ENCODE measurements at regions not wholly inside any gene's neighbourhood (a gene's known extent, or its start where the extent isn't known, plus 50 kb on each side); places are given as distances from the start of the nearest gene placed in this dataset.

DNA sequence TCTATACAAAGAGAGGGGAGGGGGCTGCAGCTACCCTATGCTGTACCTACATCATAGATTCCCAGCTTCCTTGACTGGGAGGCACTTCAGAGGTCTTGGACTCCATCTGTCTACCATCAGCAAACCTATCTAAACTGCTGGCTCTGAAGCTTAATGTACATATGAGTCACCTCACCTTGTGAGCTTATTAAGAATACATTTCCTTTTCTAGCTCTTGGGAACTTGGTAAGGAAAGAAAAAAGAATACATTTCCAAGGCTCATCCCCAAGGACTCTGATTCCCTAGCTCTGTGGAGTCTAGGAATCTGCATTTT lies 50.0 kb upstream of the PRELP start:
- TF ChIP-seq, protein P1, sequence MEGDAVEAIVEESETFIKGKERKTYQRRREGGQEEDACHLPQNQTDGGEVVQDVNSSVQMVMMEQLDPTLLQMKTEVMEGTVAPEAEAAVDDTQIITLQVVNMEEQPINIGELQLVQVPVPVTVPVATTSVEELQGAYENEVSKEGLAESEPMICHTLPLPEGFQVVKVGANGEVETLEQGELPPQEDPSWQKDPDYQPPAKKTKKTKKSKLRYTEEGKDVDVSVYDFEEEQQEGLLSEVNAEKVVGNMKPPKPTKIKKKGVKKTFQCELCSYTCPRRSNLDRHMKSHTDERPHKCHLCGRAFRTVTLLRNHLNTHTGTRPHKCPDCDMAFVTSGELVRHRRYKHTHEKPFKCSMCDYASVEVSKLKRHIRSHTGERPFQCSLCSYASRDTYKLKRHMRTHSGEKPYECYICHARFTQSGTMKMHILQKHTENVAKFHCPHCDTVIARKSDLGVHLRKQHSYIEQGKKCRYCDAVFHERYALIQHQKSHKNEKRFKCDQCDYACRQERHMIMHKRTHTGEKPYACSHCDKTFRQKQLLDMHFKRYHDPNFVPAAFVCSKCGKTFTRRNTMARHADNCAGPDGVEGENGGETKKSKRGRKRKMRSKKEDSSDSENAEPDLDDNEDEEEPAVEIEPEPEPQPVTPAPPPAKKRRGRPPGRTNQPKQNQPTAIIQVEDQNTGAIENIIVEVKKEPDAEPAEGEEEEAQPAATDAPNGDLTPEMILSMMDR (conservative IDR thresholded peaks at IDR 0.05; ENCODE audit: low read length) = no peak
- no peak for TF ChIP-seq EZH2phosphoT487 (IDR thresholded peaks at IDR 0.05; ENCODE audit: borderline replicate concordance, low read depth, low read length)

Measured in OCI-LY7 (cell line).